OCI-LY1 (cell line): ENCODE measurements at regions not wholly inside any gene's neighbourhood (a gene's known extent, or its start where the extent isn't known, plus 50 kb on each side); places are given as distances from the start of the nearest gene placed in this dataset.

Source experiments
- CTCF ChIP-seq: fragments of 200-600 bp; sonication (generic), shearing (Covaris generic); IDR thresholded peaks from 2 replicates; pipeline ENCODE4 v1.5.1; 2017; ENCODE audit warnings: mild to moderate bottlenecking, antibody characterized with exemption, low read length, moderate library complexity, mixed read lengths
- EZH2 ChIP-seq: fragments of 200-600 bp; sonication (generic), shearing (Covaris generic); IDR thresholded peaks from 2 replicates; pipeline ENCODE4 v1.8.0; 2017; ENCODE audit warnings: borderline replicate concordance, mixed run types, mild to moderate bottlenecking, antibody characterized with exemption, low read length, moderate library complexity, mixed read lengths

DNA sequence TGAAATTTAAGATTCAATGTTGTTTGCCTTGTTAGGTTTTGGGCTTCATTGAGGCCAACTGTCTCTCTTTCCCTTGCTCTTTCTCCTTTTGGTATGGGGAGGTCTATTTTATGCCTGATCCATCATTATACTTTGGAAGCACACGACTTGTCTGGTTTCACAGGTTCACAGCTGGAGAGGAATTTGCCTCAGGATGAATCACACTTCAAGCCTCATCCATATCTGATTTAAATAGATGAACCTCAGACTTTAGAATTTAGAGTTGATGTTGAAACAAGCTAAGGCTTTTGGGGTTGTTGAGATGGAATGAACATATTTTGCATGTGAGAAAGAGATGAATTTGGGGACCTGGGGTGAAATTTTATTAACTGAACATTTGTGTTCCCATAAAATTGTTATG lies 150.5 kb upstream of the IGFBP3 start:
- TF ChIP-seq CTCF (no peak), EZH2 (no peak)
